GM23248 (cell line): ENCODE measurements at regions not wholly inside any gene's neighbourhood (a gene's known extent, or its start where the extent isn't known, plus 50 kb on each side); places are given as distances from the start of the nearest gene placed in this dataset.

Experiments used
- EZH2 ChIP-seq: fragments of 200-600 bp; sonication (generic); IDR thresholded peaks from 2 replicates; pipeline ENCODE4 v1.6.1; 2018; ENCODE audit warnings: antibody characterized with exemption, mild to moderate bottlenecking; ENCODE audit not compliant: insufficient read depth, poor library complexity, severe bottlenecking
- EZH2phosphoT487 ChIP-seq: fragments of 200-600 bp; sonication (generic); IDR thresholded peaks from 2 replicates; pipeline ENCODE4 v1.6.1; 2018; ENCODE audit warnings: antibody characterized with exemption, moderate library complexity, mild to moderate bottlenecking, low read depth; ENCODE audit not compliant: insufficient read depth

DNA sequence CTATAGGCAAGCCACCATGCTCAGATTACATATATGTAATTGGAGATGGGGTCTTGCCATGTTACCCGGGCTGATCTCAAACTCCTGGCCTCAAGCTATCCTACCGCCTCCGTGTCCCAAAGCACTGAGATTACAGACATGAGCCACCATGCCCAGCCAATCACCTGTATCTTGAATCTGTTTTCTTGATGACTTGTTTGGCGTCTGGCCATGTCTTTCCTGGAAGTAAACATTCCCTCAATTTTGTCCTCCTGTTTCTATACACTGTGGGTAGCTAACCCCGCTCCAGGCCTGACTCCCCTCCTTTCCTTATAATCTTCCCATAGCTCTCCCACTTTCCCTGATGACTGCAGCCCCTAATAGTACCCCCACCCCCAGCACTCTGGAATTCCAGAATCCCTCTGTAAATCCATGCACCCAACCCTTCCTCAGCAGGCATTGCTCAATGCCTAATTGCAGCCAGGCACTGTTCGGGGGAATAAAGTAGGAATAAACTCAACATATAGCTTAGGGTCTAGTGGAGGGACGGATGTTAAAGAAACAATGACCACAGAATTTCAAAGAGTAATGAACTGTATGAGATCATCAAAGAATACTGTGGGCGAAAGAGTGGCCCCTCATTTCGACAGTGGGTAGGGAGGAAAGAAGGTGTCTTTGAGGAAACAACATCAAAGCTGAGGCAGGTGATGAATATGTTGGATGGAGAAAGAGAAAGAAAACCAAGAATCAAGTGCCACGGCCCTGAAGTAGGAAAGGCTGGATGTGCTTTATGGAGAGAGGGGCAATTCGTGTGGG lies 161.5 kb downstream of the ADSS2 start:
- TF ChIP-seq EZH2, result no peak
- no peak for TF ChIP-seq EZH2phosphoT487
